MM.1S (cell line): ENCODE measurements at regions not wholly inside any gene's neighbourhood (a gene's known extent, or its start where the extent isn't known, plus 50 kb on each side); places are given as distances from the start of the nearest gene placed in this dataset.
A peak's percentile ranks its signal among the peaks of the same experiment; 100 is the strongest.

Source experiments
- DNase-seq: peaks from one replicate; pipeline ENCODE4 v3.0.0-alpha.2; 2015
- H2AFZ ChIP-seq: fragments of 300-600 bp; sonication (generic); 2 replicates; pipeline ENCODE4 v1.6.0; 2016; ENCODE audit warnings: antibody characterized with exemption, low read length
- H3F3A ChIP-seq: fragments of 300-600 bp; sonication (generic); 2 replicates; pipeline ENCODE4 v1.6.1; 2016; ENCODE audit warnings: mild to moderate bottlenecking, antibody characterized with exemption, low read length, moderate library complexity, mixed read lengths; ENCODE audit not compliant: insufficient read depth
- H3K27ac ChIP-seq: fragments of 300-600 bp; sonication (generic); 2 replicates; pipeline ENCODE4 v1.5.1; 2016; ENCODE audit warnings: mild to moderate bottlenecking, low read length
- H3K27me3 ChIP-seq: fragments of 300-600 bp; sonication (generic); replicated peaks from 2 replicates; pipeline ENCODE4 v1.6.0; 2016; ENCODE audit warnings: low read length; ENCODE audit not compliant: insufficient read depth
- H3K36me3 ChIP-seq: fragments of 300-600 bp; sonication (generic); replicated peaks from 2 replicates; pipeline ENCODE4 v1.6.1; 2016; ENCODE audit warnings: mild to moderate bottlenecking, low read length, mixed read lengths; ENCODE audit not compliant: insufficient read depth
- H3K4me1 ChIP-seq: fragments of 300-600 bp; sonication (generic); 2 replicates; pipeline ENCODE4 v1.6.1; 2016; ENCODE audit warnings: low read length, mixed read lengths
- H3K4me2 ChIP-seq: fragments of 300-600 bp; sonication (generic); 2 replicates; pipeline ENCODE4 v1.6.0; 2016; ENCODE audit warnings: low read depth, low read length
- H3K4me3 ChIP-seq: fragments of 300-600 bp; sonication (generic); 2 replicates; pipeline ENCODE4 v1.5.1; 2016; ENCODE audit warnings: low read length, mixed read lengths
- H3K79me2 ChIP-seq: fragments of 300-600 bp; sonication (generic); 2 replicates; pipeline ENCODE4 v1.6.1; 2016; ENCODE audit warnings: mixed run types, low read length, mixed read lengths
- H3K9ac ChIP-seq: fragments of 300-600 bp; sonication (generic); 2 replicates; pipeline ENCODE4 v1.6.1; 2016; ENCODE audit warnings: low read length, mixed read lengths
- H3K9me2 ChIP-seq: fragments of 300-600 bp; sonication (generic); replicated peaks from 2 replicates; pipeline ENCODE4 v1.6.1; 2016; ENCODE audit warnings: mild to moderate bottlenecking, low read length, mixed read lengths; ENCODE audit not compliant: insufficient read depth
- H3K9me3 ChIP-seq: fragments of 300-600 bp; sonication (generic); replicated peaks from 2 replicates; pipeline ENCODE4 v1.6.1; 2016; ENCODE audit warnings: mild to moderate bottlenecking, low read length, mixed read lengths; ENCODE audit not compliant: insufficient read depth
- H4K20me1 ChIP-seq: fragments of 300-600 bp; sonication (generic); 2 replicates; pipeline ENCODE4 v1.6.1; 2016; ENCODE audit warnings: mild to moderate bottlenecking, low read length, moderate library complexity, mixed read lengths; ENCODE audit not compliant: insufficient read depth
- CTCF ChIP-seq: fragments of 300-600 bp; sonication (generic); IDR thresholded peaks from 2 replicates; pipeline ENCODE4 v1.5.1; 2016; ENCODE audit warnings: antibody characterized with exemption, low read length, mixed read lengths
- EZH2 ChIP-seq: fragments of 300-600 bp; sonication (generic); optimal IDR thresholded peaks from 2 replicates; pipeline ENCODE3; 2017; ENCODE audit warnings: low read depth, mild to moderate bottlenecking, antibody characterized with exemption, low read length, mixed read lengths
- EZH2phosphoT487 ChIP-seq: fragments of 300-600 bp; sonication (generic); IDR thresholded peaks from 2 replicates; pipeline ENCODE4 v1.6.1; 2018; ENCODE audit warnings: antibody characterized with exemption, low read length

- Histone ChIP-seq H3K79me2 (no peaks in the 10 kb centered on the region), H3K27me3 (no peaks in the 10 kb centered on the region), H3K9me2 (no peaks in the 10 kb centered on the region), H3F3A (no peaks in the 10 kb centered on the region), H4K20me1 (no peaks in the 10 kb centered on the region), H3K9ac (no peak overlapping the region), H3K9me3 (no peaks in the 10 kb centered on the region), H3K27ac (no peak overlapping the region), H2AFZ (peak overlapping the region; percentile 46), H3K4me3 (no peak overlapping the region), H3K4me2 (no peak overlapping the region), H3K4me1 (no peaks in the 10 kb centered on the region), H3K36me3 (no peaks in the 10 kb centered on the region)
- no peak for TF ChIP-seq EZH2phosphoT487
- TF ChIP-seq EZH2 = no peak
- no peak for DNase-seq
These were observed 69.5 kb upstream of the CDK13 start for GRCh38 chr7:39880556-39880955.

- H3K4me1 ChIP-seq = no peaks in the 10 kb centered on the region
- no peak overlapping the region for H3K27ac ChIP-seq
- H3K4me2 ChIP-seq = no peak overlapping the region
- no peaks in the 10 kb centered on the region for H4K20me1 ChIP-seq
- no peaks in the 10 kb centered on the region for H3K9me3 ChIP-seq
- H2AFZ ChIP-seq = no peak overlapping the region
- H3K36me3 ChIP-seq = no peaks in the 10 kb centered on the region
- H3F3A ChIP-seq = no peaks in the 10 kb centered on the region
- no peaks in the 10 kb centered on the region for H3K27me3 ChIP-seq
- H3K9ac ChIP-seq = no peak overlapping the region
- no peak overlapping the region for H3K4me3 ChIP-seq
- no peak for DNase-seq
- TF ChIP-seq CTCF (no peak), EZH2phosphoT487 (no peak)
- no peaks in the 10 kb centered on the region for H3K9me2 ChIP-seq
- no peaks in the 10 kb centered on the region for H3K79me2 ChIP-seq
These were observed 67.8 kb upstream of the CDK13 start for GRCh38 chr7:39882148-39882784.

GRCh38 chr7:39883812-39884390, 66.2 kb upstream of the CDK13 start:
- no peaks in the 10 kb centered on the region for H3K9me2 ChIP-seq
- no peaks in the 10 kb centered on the region for H3K9me3 ChIP-seq
- H3K4me2 ChIP-seq = no peak overlapping the region
- no peaks in the 10 kb centered on the region for H3K4me1 ChIP-seq
- H3K27me3 ChIP-seq = no peaks in the 10 kb centered on the region
- no peak overlapping the region for H2AFZ ChIP-seq
- no peaks in the 10 kb centered on the region for H3K79me2 ChIP-seq
- no peak overlapping the region for H3K4me3 ChIP-seq
- no peak for DNase-seq
- H3F3A ChIP-seq = no peaks in the 10 kb centered on the region
- H3K9ac ChIP-seq = no peak overlapping the region
- no peaks in the 10 kb centered on the region for H3K36me3 ChIP-seq
- TF ChIP-seq CTCF (no peak), EZH2phosphoT487 (no peak), EZH2 (no peak)
- H4K20me1 ChIP-seq = no peaks in the 10 kb centered on the region
- no peak overlapping the region for H3K27ac ChIP-seq

GRCh38 chr7:39888171-39888853, 61.7 kb upstream of the CDK13 start:
- no peak overlapping the region for H3K27ac ChIP-seq
- H3K4me3 ChIP-seq = no peak overlapping the region
- DNase-seq = no peak
- no peaks in the 10 kb centered on the region for H3K9me2 ChIP-seq
- H3K36me3 ChIP-seq = no peaks in the 10 kb centered on the region
- H4K20me1 ChIP-seq = no peaks in the 10 kb centered on the region
- TF ChIP-seq CTCF (no peak), EZH2phosphoT487 (no peak), EZH2 (no peak)
- no peak overlapping the region for H3K9ac ChIP-seq
- H3K9me3 ChIP-seq = no peaks in the 10 kb centered on the region
- no peaks in the 10 kb centered on the region for H3K79me2 ChIP-seq
- no peaks in the 10 kb centered on the region for H3K27me3 ChIP-seq
- H3K4me2 ChIP-seq = no peak overlapping the region
- no peaks in the 10 kb centered on the region for H3F3A ChIP-seq
- H3K4me1 ChIP-seq = no peaks in the 10 kb centered on the region
- no peak overlapping the region for H2AFZ ChIP-seq
